ENCODE measurements at regions not wholly inside any gene's neighbourhood (a gene's known extent, or its start where the extent isn't known, plus 50 kb on each side); places are given as distances from the start of the nearest gene placed in this dataset.
"Not testable (repeated sequence)": the region's sequence is repeated elsewhere in the genome, so short reads cannot be mapped to it uniquely, and the experiment has no call there.

GRCh38 chr20:30290361-30291063, 967.0 kb upstream of the DEFB115 start:
- TF ChIP-seq CTCF, POLR2A (IDR thresholded peaks at IDR 0.05): not testable (repeated sequence)

Measured in breast epithelium (tissue), 3 donors.